Panc1 (cell line): ENCODE measurements at regions not wholly inside any gene's neighbourhood (a gene's known extent, or its start where the extent isn't known, plus 50 kb on each side); places are given as distances from the start of the nearest gene placed in this dataset.

ENCODE experiments used
- ATAC-seq: fragments of 200-7000 bp; cut with Tn5 transposase; 2 replicates; pipeline ENCODE4 v1.9.1; 2020; ENCODE audit warnings: mild to moderate bottlenecking, moderate library complexity
- BruUV-seq: library from RNA; stranded (reverse); fragments of 400-500 nt; replicated peaks from 2 replicates; lab custom pipeline; 2021; lab: Mats Ljungman, UMichigan
- CTCF ChIA-PET: fragments of 300-600 bp; sonication (Branson Sonifier 250); formaldehyde crosslinking; loops from one replicate; lab custom pipeline; 2022; ENCODE audit warnings: antibody characterized with exemption; lab: Charles Lee
- POLR2A ChIA-PET: fragments of 300-600 bp; sonication (Branson Sonifier 250); formaldehyde crosslinking; loops from one replicate; lab custom pipeline; 2022; ENCODE audit warnings: antibody characterized with exemption; lab: Charles Lee
- DNase-seq: peaks from one replicate; pipeline ENCODE4 v3.0.0-alpha.2; 2010; ENCODE audit warnings: low read depth, low spot score
- H3K27ac ChIP-seq: 2 replicates; pipeline ENCODE4 v1.5.1; 2011; ENCODE audit warnings: mild to moderate bottlenecking, low read length, inconsistent platforms
- H3K27me3 ChIP-seq: fragments of 200-500 bp; sonication (Bioruptor generic); 2 replicates; pipeline ENCODE4 v1.6.0; 2014; ENCODE audit warnings: low read length, inconsistent platforms; ENCODE audit not compliant: control insufficient read depth, insufficient read depth
- H3K36me3 ChIP-seq: fragments of 200-500 bp; sonication (Bioruptor generic); 2 replicates; pipeline ENCODE4 v1.5.1; 2014; ENCODE audit warnings: inconsistent platforms, mild to moderate bottlenecking, low read length, moderate library complexity; ENCODE audit not compliant: control insufficient read depth, insufficient read depth
- H3K4me1 ChIP-seq: 2 replicates; pipeline ENCODE4 v1.5.1; 2011; ENCODE audit warnings: inconsistent platforms, mild to moderate bottlenecking, low read length, moderate library complexity; ENCODE audit not compliant: control insufficient read depth, insufficient read depth
- H3K4me3 ChIP-seq, 2 experiments: 2 replicates each; pipeline ENCODE4 v1.5.1; 2011 to 2012; ENCODE audit warnings: low read depth in 2 of 2, low read length in 2 of 2, mild to moderate bottlenecking in 2 of 2, inconsistent platforms in 1 of 2, moderate library complexity in 1 of 2
- H3K9me3 ChIP-seq: fragments of 200-500 bp; sonication (Bioruptor generic); 2 replicates; pipeline ENCODE4 v1.5.1; 2014; ENCODE audit warnings: low read depth, mild to moderate bottlenecking, inconsistent platforms, low read length, moderate library complexity; ENCODE audit not compliant: control insufficient read depth, insufficient read depth
- CTCF ChIP-seq: fragments of 450-650 bp; IDR thresholded peaks from 2 replicates; pipeline ENCODE4 v1.5.1; 2017; ENCODE audit warnings: mild to moderate bottlenecking
- POLR2AphosphoS5 ChIP-seq: IDR thresholded peaks from 2 replicates; pipeline ENCODE4 v1.6.1; 2012; ENCODE audit warnings: mild to moderate bottlenecking, low read depth, low read length, moderate library complexity
- REST ChIP-seq, 2 experiments: IDR thresholded peaks; 2 replicates each; pipeline ENCODE4 v1.6.1; 2011 to 2012; ENCODE audit warnings: low read depth in 2 of 2, control low read depth in 1 of 2, low read length in 1 of 2, mild to moderate bottlenecking in 1 of 2, moderate library complexity in 1 of 2; ENCODE audit not compliant: insufficient read depth in 1 of 2
- SIN3A ChIP-seq: IDR thresholded peaks from 2 replicates; pipeline ENCODE4 v1.6.1; 2012; ENCODE audit warnings: low read depth, mild to moderate bottlenecking, low read length, moderate library complexity, borderline replicate concordance; ENCODE audit not compliant: insufficient read depth
- TCF7L2 ChIP-seq: IDR thresholded peaks from 2 replicates; pipeline ENCODE4 v1.6.1; 2011; ENCODE audit warnings: mild to moderate bottlenecking, low read depth, low read length, inconsistent platforms
- in situ Hi-C: cut with HindIII; loops from 2 replicates; pipeline ENCODE4 v1.10.0; 2016; ENCODE audit warnings: low sequenced_read_pairs, low pct_unique_long_range_greater_than_20kb
- intact Hi-C: fragments of 100-400 bp; cut with micrococcal nuclease; formaldehyde crosslinking; loops from one replicate; pipeline ENCODE4 v1.10.0; 2022; ENCODE audit not compliant: unreplicated experiment

GRCh38 chr6:167650730-167651317 is 175.9 kb upstream of the AFDN start:
- no peaks in the 10 kb centered on the region for H3K36me3 ChIP-seq
- ChIA-PET CTCF (no interaction called here), POLR2A (no interaction called here)
- H3K27me3 ChIP-seq = no peaks in the 10 kb centered on the region
- H3K9me3 ChIP-seq = no peaks in the 10 kb centered on the region
- no peak overlapping the region for H3K27ac ChIP-seq
- intact Hi-C loops (no loop called here), in situ Hi-C loops (no loop called here)
- no peak for DNase-seq
- ATAC-seq = no peak
- TF ChIP-seq CTCF (no peak), TCF7L2 (no peak), SIN3A (no peak), POLR2AphosphoS5 (no peak), REST (IDR thresholded peaks at IDR 0.05; ENCODE audit: insufficient read depth in 1 of 2, low read depth in 2 of 2, low read length in 1 of 2) (no peak)
- no peak overlapping the region for H3K4me3 ChIP-seq
- H3K4me1 ChIP-seq = no peaks in the 10 kb centered on the region
- no TSS peak for BruUV-seq

- Histone ChIP-seq H3K27me3 (no peaks in the 10 kb centered on the region), H3K9me3 (no peaks in the 10 kb centered on the region), H3K36me3 (no peaks in the 10 kb centered on the region), H3K27ac (no peak overlapping the region), H3K4me3 (no peak overlapping the region), H3K4me1 (no peaks in the 10 kb centered on the region)
- ATAC-seq (no peak), DNase-seq (no peak)
- in situ Hi-C loops (no loop called here), intact Hi-C loops (no loop called here)
- TF ChIP-seq TCF7L2 = no peak
- TF ChIP-seq SIN3A = no peak
- TF ChIP-seq CTCF = no peak
- TF ChIP-seq REST (IDR thresholded peaks at IDR 0.05; ENCODE audit: insufficient read depth in 1 of 2, low read depth in 2 of 2, low read length in 1 of 2) = no peak
- TF ChIP-seq POLR2AphosphoS5 = no peak
- ChIA-PET POLR2A (no interaction called here), CTCF (no interaction called here)
- BruUV-seq = no TSS peak
These were observed 175.2 kb upstream of the AFDN start for GRCh38 chr6:167651318-167652041.
